Activated naive CD4-positive, alpha-beta T cell treated with anti-CD3 and anti-CD28 coated beads, Interleukin-2, amount 50 U/mL, for 72 hours (primary cell): ENCODE measurements at regions not wholly inside any gene's neighbourhood (a gene's known extent, or its start where the extent isn't known, plus 50 kb on each side); places are given as distances from the start of the nearest gene placed in this dataset.

Source experiments
- ATAC-seq, 2 donors: fragments of 150-1000 bp; cut with Tn5 transposase; 2 replicates each; pipeline ENCODE4 v1.10.0; 2021; ENCODE audit warnings: mild to moderate bottlenecking in 2 of 2, moderate library complexity in 2 of 2
- DNase-seq, 2 donors: peaks; one replicate each; pipeline ENCODE4 v3.0.0; 2021 to 2022; ENCODE audit warnings: low spot score in 2 of 2
- H3K27ac Mint-ChIP-seq, 2 donors: one replicate each; pipeline ENCODE4 v1.8.0; 2022; ENCODE audit warnings: mild to moderate bottlenecking in 2 of 2, mixed read lengths in 2 of 2
- H3K36me3 Mint-ChIP-seq, 2 donors: one replicate each; pipeline ENCODE4 v1.8.0; 2022; ENCODE audit warnings: mixed read lengths in 2 of 2
- H3K9me3 Mint-ChIP-seq, 2 donors: one replicate each; pipeline ENCODE4 v1.8.0; 2022; ENCODE audit warnings: mixed read lengths in 2 of 2

- Mint-ChIP-seq H3K36me3 (peaks cover 0 to 14% of the 10 kb centered on the region in 2 donors), H3K9me3 (peaks cover 13 to 35% of the 10 kb centered on the region in 2 donors), H3K27ac (no peak overlapping the region)
- ATAC-seq (no peak), DNase-seq (no peak)
These were observed 759.6 kb downstream of the SQOR start for GRCh38 chr15:46394463-46394862.

- Mint-ChIP-seq H3K27ac (no peak overlapping the region), H3K9me3 (peaks cover 0 to 9% of the 10 kb centered on the region in 2 donors), H3K36me3 (no peaks in the 10 kb centered on the region)
- ATAC-seq: no peak
- DNase-seq: no peak
These were observed 773.5 kb downstream of the SQOR start for GRCh38 chr15:46408312-46408711.

GRCh38 chr15:46409841-46410301 lies 775.0 kb downstream of the SQOR start:
- H3K9me3 Mint-ChIP-seq: peaks cover 0 to 9% of the 10 kb centered on the region in 2 donors
- H3K36me3 Mint-ChIP-seq: no peaks in the 10 kb centered on the region
- H3K27ac Mint-ChIP-seq: no peak overlapping the region
- DNase-seq: no peak
- no peak for ATAC-seq

GRCh38 chr15:46410705-46411104 lies 775.9 kb downstream of the SQOR start:
- no peak overlapping the region for H3K27ac Mint-ChIP-seq
- ATAC-seq: no peak

GRCh38 chr15:46411900-46412299 lies 777.1 kb downstream of the SQOR start:
- Mint-ChIP-seq H3K9me3 (peaks cover 0 to 9% of the 10 kb centered on the region in 2 donors), H3K27ac (no peak overlapping the region), H3K36me3 (no peaks in the 10 kb centered on the region)
- ATAC-seq: no peak
- DNase-seq: no peak

More at GRCh38 chr15:46410705-46411104, 775.9 kb downstream of the SQOR start:
- Mint-ChIP-seq H3K36me3 (no peaks in the 10 kb centered on the region), H3K9me3 (peaks cover 0 to 9% of the 10 kb centered on the region in 2 donors)
- no peak for DNase-seq

GRCh38 chr15:46413799-46414198 lies 779.0 kb downstream of the SQOR start:
- Mint-ChIP-seq H3K27ac (no peak overlapping the region), H3K9me3 (peaks cover 4 to 13% of the 10 kb centered on the region in 2 donors), H3K36me3 (no peaks in the 10 kb centered on the region)
- no peak for DNase-seq
- ATAC-seq: no peak

- ATAC-seq (no peak), DNase-seq (no peak)
- Mint-ChIP-seq H3K36me3 (no peaks in the 10 kb centered on the region), H3K27ac (no peak overlapping the region), H3K9me3 (peaks cover 7% of the 10 kb centered on the region in 2 donors)
These were observed 781.7 kb downstream of the SQOR start for GRCh38 chr15:46416544-46416943.

GRCh38 chr15:46420990-46421389 lies 786.2 kb downstream of the SQOR start:
- DNase-seq: no peak
- Mint-ChIP-seq H3K27ac (no peak overlapping the region), H3K36me3 (peaks cover 0 to 2% of the 10 kb centered on the region in 2 donors), H3K9me3 (peaks cover 13 to 16% of the 10 kb centered on the region in 2 donors)
- ATAC-seq: no peak

GRCh38 chr15:46441294-46442062 lies 806.6 kb downstream of the SQOR start:
- ATAC-seq: no peak

GRCh38 chr15:46442184-46442583 lies 807.4 kb downstream of the SQOR start:
- Mint-ChIP-seq H3K36me3 (no peaks in the 10 kb centered on the region), H3K9me3 (peaks cover 4 to 8% of the 10 kb centered on the region in 2 donors), H3K27ac (no peak overlapping the region)
- no peak for DNase-seq
- no peak for ATAC-seq

More at GRCh38 chr15:46441294-46442062, 806.6 kb downstream of the SQOR start:
- Mint-ChIP-seq H3K27ac (no peak overlapping the region), H3K9me3 (peaks cover 7 to 8% of the 10 kb centered on the region in 2 donors), H3K36me3 (no peaks in the 10 kb centered on the region)
- DNase-seq: no peak

GRCh38 chr15:46442901-46443590 lies 808.2 kb downstream of the SQOR start:
- H3K9me3 Mint-ChIP-seq: peaks cover 4 to 8% of the 10 kb centered on the region in 2 donors
- ATAC-seq: no peak
- no peaks in the 10 kb centered on the region for H3K36me3 Mint-ChIP-seq
- no peak for DNase-seq
- H3K27ac Mint-ChIP-seq: no peak overlapping the region

- H3K9me3 Mint-ChIP-seq: peaks cover 5 to 22% of the 10 kb centered on the region in 2 donors
- ATAC-seq (no peak), DNase-seq (no peak)
- H3K27ac Mint-ChIP-seq: no peak overlapping the region
- no peaks in the 10 kb centered on the region for H3K36me3 Mint-ChIP-seq
These were observed 815.4 kb downstream of the SQOR start for GRCh38 chr15:46450112-46450809.

- peaks cover 0 to 21% of the 10 kb centered on the region in 2 donors for H3K9me3 Mint-ChIP-seq
- DNase-seq: no peak
- ATAC-seq: no peak
- no peak overlapping the region for H3K27ac Mint-ChIP-seq
- H3K36me3 Mint-ChIP-seq: no peaks in the 10 kb centered on the region
These were observed 816.0 kb downstream of the SQOR start for GRCh38 chr15:46450810-46451182.

GRCh38 chr15:46452297-46452820 lies 817.5 kb downstream of the SQOR start:
- no peak for ATAC-seq
- H3K27ac Mint-ChIP-seq: no peak overlapping the region
- H3K36me3 Mint-ChIP-seq: no peaks in the 10 kb centered on the region
- DNase-seq: no peak
- H3K9me3 Mint-ChIP-seq: peaks cover 0 to 21% of the 10 kb centered on the region in 2 donors

- DNase-seq (no peak), ATAC-seq (no peak)
- H3K9me3 Mint-ChIP-seq: peaks cover 0 to 6% of the 10 kb centered on the region in 2 donors
- no peaks in the 10 kb centered on the region for H3K36me3 Mint-ChIP-seq
- no peak overlapping the region for H3K27ac Mint-ChIP-seq
These were observed 821.6 kb downstream of the SQOR start for GRCh38 chr15:46456456-46456855.

GRCh38 chr15:46460431-46461094 lies 825.7 kb downstream of the SQOR start:
- no peaks in the 10 kb centered on the region for H3K36me3 Mint-ChIP-seq
- peaks cover 4 to 7% of the 10 kb centered on the region in 2 donors for H3K9me3 Mint-ChIP-seq
- H3K27ac Mint-ChIP-seq: no peak overlapping the region
- no peak for DNase-seq
- ATAC-seq: no peak
